ENCODE measurements at regions not wholly inside any gene's neighbourhood (a gene's known extent, or its start where the extent isn't known, plus 50 kb on each side); places are given as distances from the start of the nearest gene placed in this dataset.

GRCh38 chr2:221144909-221145308 is 427.2 kb downstream of the EPHA4 start:
- TF ChIP-seq CTCF (IDR thresholded peaks at IDR 0.05; ENCODE audit: poor library complexity) (no peak), EZH2phosphoT487 (IDR thresholded peaks at IDR 0.05; ENCODE audit: low read depth, severe bottlenecking, unreplicated experiment) (no peak), EZH2 (IDR thresholded peaks at IDR 0.05; ENCODE audit: borderline replicate concordance) (no peak)

All from hepatocyte (in vitro differentiated cells).